ENCODE measurements at regions not wholly inside any gene's neighbourhood (a gene's known extent, or its start where the extent isn't known, plus 50 kb on each side); places are given as distances from the start of the nearest gene placed in this dataset.

DNA sequence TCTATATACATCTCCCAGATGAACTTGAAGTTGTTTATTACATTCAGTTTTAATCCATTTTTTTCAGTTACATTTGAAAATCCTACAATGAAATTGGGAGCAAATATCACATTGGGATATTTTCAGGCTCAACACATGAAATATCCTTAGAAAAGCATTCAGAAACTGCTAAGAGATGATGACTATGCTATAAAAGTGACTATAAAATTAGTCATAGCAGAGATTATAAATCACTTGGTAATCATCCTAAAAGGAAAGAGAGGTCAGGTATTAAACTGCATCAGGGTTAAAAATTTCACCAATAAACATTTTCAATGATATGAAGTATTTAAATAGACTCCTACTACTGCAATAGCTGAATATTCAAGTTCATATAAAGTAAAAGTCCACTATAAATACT lies 987.7 kb downstream of the GRIK2 start:
- Histone ChIP-seq H3K56ac (replicated peaks; ENCODE audit: insufficient read length, low read depth, low read length) (no peak overlapping the region), H3K79me2 (ENCODE audit: control insufficient read depth in 1 of 2, insufficient read depth in 2 of 2, low read length in 2 of 2) (no peaks in the 10 kb centered on the region), H2AFZ (ENCODE audit: low read length) (no peak overlapping the region), H2BK5ac (ENCODE audit: low read depth, low read length) (no peak overlapping the region), H3K79me1 (ENCODE audit: low read depth, low read length) (no peaks in the 10 kb centered on the region), H3K4me3 (ENCODE audit: extremely low read depth in 1 of 4, insufficient read depth in 2 of 4, low read depth in 3 of 4, low read length in 4 of 4) (no peak overlapping the region), H3K4me2 (ENCODE audit: insufficient read depth in 1 of 2, low read depth in 2 of 2, low read length in 2 of 2) (no peak overlapping the region), H3K27me3 (replicated peaks in 1 of 4; ENCODE audit: control insufficient read depth in 3 of 4, extremely low read depth in 1 of 4, insufficient read depth in 3 of 4, low read length in 3 of 4) (no peaks in the 10 kb centered on the region), H3K23ac (ENCODE audit: insufficient read length) (no peak overlapping the region), H2BK120ac (replicated peaks; ENCODE audit: low read depth, low read length) (no peak overlapping the region), H3K9ac (replicated peaks in 1 of 4; ENCODE audit: extremely low read depth in 1 of 4, low read depth in 3 of 4, low read length in 3 of 4) (no peak overlapping the region), H3K18ac (ENCODE audit: extremely low read depth, low read length) (no peak overlapping the region), H3K4ac (replicated peaks; ENCODE audit: insufficient read length, low read depth, low read length) (no peak overlapping the region), H4K5ac (ENCODE audit: insufficient read length, low read depth, low read length) (no peak overlapping the region), H3K36me3 (ENCODE audit: control insufficient read depth in 2 of 4, insufficient read depth in 4 of 4, low read length in 3 of 4) (no peaks in the 10 kb centered on the region), H3K9me3 (ENCODE audit: insufficient read depth in 2 of 2, low read depth in 1 of 2, low read length in 1 of 2) (no peaks in the 10 kb centered on the region), H3K23me2 (ENCODE audit: low read depth, low read length) (no peaks in the 10 kb centered on the region), H4K20me1 (replicated peaks in 1 of 2; ENCODE audit: control insufficient read depth in 1 of 2, insufficient read depth in 2 of 2, low read length in 2 of 2) (no peaks in the 10 kb centered on the region), H3K14ac (ENCODE audit: insufficient read length) (no peak overlapping the region), H2BK15ac (ENCODE audit: low read length) (no peak overlapping the region), H4K8ac (ENCODE audit: extremely low read depth, insufficient read depth, low read length) (no peak overlapping the region), H3K27ac (ENCODE audit: low read depth, low read length) (no peak overlapping the region), H2BK20ac (ENCODE audit: low read length) (no peak overlapping the region), H3K4me1 (replicated peaks in 1 of 4; ENCODE audit: control insufficient read depth in 3 of 4, insufficient read depth in 4 of 4, low read length in 3 of 4) (no peaks in the 10 kb centered on the region), H4K91ac (replicated peaks; ENCODE audit: insufficient read length, low read length) (no peak overlapping the region), H2BK12ac (ENCODE audit: low read depth, low read length) (no peak overlapping the region), H2AK5ac (ENCODE audit: low read depth, low read length) (no peak overlapping the region)
- ChIA-PET CTCF (ENCODE audit: partially characterized antibody) (no interaction called here), POLR2A (ENCODE audit: partially characterized antibody) (no interaction called here)
- no peak for FAIRE-seq
- TF ChIP-seq CHD2 (IDR thresholded peaks at IDR 0.05; ENCODE audit: low read length), result no peak
- TF ChIP-seq POLR2AphosphoS5 (IDR thresholded peaks at IDR 0.05; ENCODE audit: low read depth, low read length), result no peak
- TF ChIP-seq TAF1 (IDR thresholded peaks at IDR 0.05; ENCODE audit: low read depth, low read length), result no peak
- TF ChIP-seq SIX5 (IDR thresholded peaks at IDR 0.05; ENCODE audit: low read depth, low read length), result no peak
- TF ChIP-seq SAP30 (IDR thresholded peaks at IDR 0.05; ENCODE audit: insufficient read depth, insufficient replicate concordance, low read length), result no peak
- no peak for TF ChIP-seq BCL11A (IDR thresholded peaks at IDR 0.05; ENCODE audit: low read depth in 2 of 2, low read length in 2 of 2)
- TF ChIP-seq RXRA (IDR thresholded peaks at IDR 0.05; ENCODE audit: insufficient read depth, low read depth, low read length), result no peak
- no peak for TF ChIP-seq EP300 (IDR thresholded peaks at IDR 0.05; ENCODE audit: borderline replicate concordance in 1 of 2, low read depth in 2 of 2, low read length in 2 of 2)
- TF ChIP-seq KDM4A (IDR thresholded peaks at IDR 0.05; ENCODE audit: low read depth, low read length, severe bottlenecking), result no peak
- TF ChIP-seq GABPA (IDR thresholded peaks at IDR 0.05; ENCODE audit: borderline replicate concordance, insufficient read depth, low read length), result no peak
- no peak for TF ChIP-seq ASH2L (IDR thresholded peaks at IDR 0.05; ENCODE audit: low read length)
- TF ChIP-seq SRF (IDR thresholded peaks at IDR 0.05; ENCODE audit: low read depth, low read length), result no peak
- no peak for DNase-seq (ENCODE audit: low read depth in 1 of 2, low spot score in 2 of 2)

Data from H1 (cell line).